ENCODE measurements at regions not wholly inside any gene's neighbourhood (a gene's known extent, or its start where the extent isn't known, plus 50 kb on each side); places are given as distances from the start of the nearest gene placed in this dataset.

GRCh38 chrX:9351126-9351525 is 113.7 kb upstream of the TBL1X start:
- TF ChIP-seq POLR2AphosphoS5 (IDR thresholded peaks at IDR 0.05; ENCODE audit: low read depth) (no peak), CTCF (IDR thresholded peaks at IDR 0.05; ENCODE audit: insufficient read depth, low read length) (no peak), REST (IDR thresholded peaks at IDR 0.05; ENCODE audit: insufficient replicate concordance, low read depth) (no peak), SPI1 (IDR thresholded peaks at IDR 0.05; ENCODE audit: borderline replicate concordance, low read depth) (no peak)
